Stomach (tissue), 8 donors: ENCODE measurements at regions not wholly inside any gene's neighbourhood (a gene's known extent, or its start where the extent isn't known, plus 50 kb on each side); places are given as distances from the start of the nearest gene placed in this dataset.

ENCODE experiments used
- DNase-seq, 2 donors: peaks; one replicate each; pipeline versions ENCODE4 v3.0.0 to v3.0.0-alpha.2; 2013 to 2019
- H3K27ac ChIP-seq, 5 donors: fragments of 200-600 bp in 4 of 5; sonication (generic) in 4 of 5; one replicate each; pipeline ENCODE4 v1.5.1; 2013 to 2019; ENCODE audit warnings: mild to moderate bottlenecking in 1 of 5, moderate library complexity in 1 of 5
- H3K27me3 ChIP-seq, 3 donors: fragments of 200-600 bp; sonication (generic); one replicate each; pipeline ENCODE4 v1.5.1; 2017 to 2019; ENCODE audit warnings: mixed run types in 1 of 3
- H3K36me3 ChIP-seq, 4 donors: fragments of 200-600 bp; sonication (generic); 1 replicate in 3 of 4; 2 replicates in 1 of 4; pipeline ENCODE4 v1.5.1; 2016 to 2019
- H3K4me1 ChIP-seq, 4 donors: fragments of 200-600 bp; sonication (generic); one replicate each; pipeline ENCODE4 v1.5.1; 2016 to 2019
- H3K4me3 ChIP-seq, 4 donors: fragments of 200-600 bp; sonication (generic) in 3 of 4; one replicate each; pipeline ENCODE4 v1.5.1; 2016 to 2019; ENCODE audit warnings: mild to moderate bottlenecking in 1 of 4
- H3K9me3 ChIP-seq, 4 donors: fragments of 200-600 bp; sonication (generic); one replicate each; pipeline ENCODE4 v1.5.1; 2016 to 2019
- EP300 ChIP-seq: sonication (generic); formaldehyde crosslinking; IDR thresholded peaks from one replicate; pipeline ENCODE4 v1.6.1; 2017; ENCODE audit warnings: antibody characterized with exemption
- POLR2A ChIP-seq, 4 donors: fragments of 450-650 bp; IDR thresholded peaks; one replicate each; pipeline ENCODE4 v1.6.1; 2016; ENCODE audit warnings: antibody characterized with exemption in 4 of 4, control low read depth in 2 of 4, mild to moderate bottlenecking in 1 of 4, moderate library complexity in 1 of 4
- POLR2AphosphoS5 ChIP-seq, 3 donors: sonication (generic); formaldehyde crosslinking; IDR thresholded peaks; one replicate each; pipeline ENCODE4 v1.6.1; 2016; ENCODE audit warnings: antibody characterized with exemption in 3 of 3
- WGBS, 5 donors: extraction: QIAGEN DNeasy Blood & Tissue Kit in 3 of 5; methylation state at CpG; one replicate each; pipeline versions ENCODE4 v1.1.5 to v1.1.7; 2013 to 2018; 5-methylcytosine and 5-hydroxymethylcytosine counted together
- intact Hi-C: fragments of 100-400 bp; cut with DNase I; formaldehyde crosslinking; loops from one replicate; pipeline ENCODE4 v1.15.1; 2023; ENCODE audit warnings: low total_unique reads
- TF ChIP-seq, protein P1 (sequence below), 7 experiments: fragments of 450-650 bp in 4 of 7; fragments of 200-600 bp in 3 of 7; sonication (generic) in 3 of 7; IDR thresholded peaks; one replicate each; pipeline ENCODE4 v1.5.1; 2016 to 2019; ENCODE audit warnings: antibody characterized with exemption in 7 of 7, control low read depth in 2 of 7, mild to moderate bottlenecking in 1 of 7
- donor health status: healthy with polysubstance abuse.
- donor health status: Bipolar disorder and iron deficiency.
- donor health status: healthy.

DNA sequence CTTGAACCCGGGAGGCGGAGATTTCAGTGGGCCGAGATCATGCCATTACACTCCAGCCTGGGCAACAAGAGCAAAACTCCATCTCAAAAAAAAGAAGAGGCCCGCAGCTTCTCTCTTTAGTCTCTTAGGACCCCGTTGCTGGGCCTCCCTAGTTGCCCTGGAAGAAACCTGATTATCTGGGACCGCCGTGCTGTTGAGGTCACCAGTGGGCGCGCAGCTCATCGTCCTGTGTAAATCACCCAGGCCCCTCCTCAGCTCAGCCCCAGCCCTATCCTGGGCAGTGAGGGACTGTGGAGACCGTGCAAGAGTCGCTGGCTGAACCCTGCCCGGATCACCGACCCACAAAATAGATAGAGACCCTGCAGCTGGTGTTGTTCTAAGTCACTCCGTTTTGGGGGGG lies 85.0 kb downstream of the UNCX start:
- WGBS, 5 donors, result 78 to 81% (median 79%) methylated on average over 7 to 15 of the region's 15 CpGs
- Histone ChIP-seq H3K4me3 (no peak overlapping the region), H3K36me3 (no peaks in the 10 kb centered on the region), H3K27me3 (peaks cover 3 to 69% (median 19%) of the 10 kb centered on the region in 3 donors), H3K27ac (no peak overlapping the region), H3K4me1 (peaks cover 0 to 2% (median under 1%) of the 10 kb centered on the region in 4 donors), H3K9me3 (peaks cover 0 to 3% (median 0%) of the 10 kb centered on the region in 4 donors)
- no peak for DNase-seq
- no peak for TF ChIP-seq POLR2A (IDR thresholded peaks at IDR 0.05)
- TF ChIP-seq POLR2AphosphoS5 (IDR thresholded peaks at IDR 0.05), result no peak
- TF ChIP-seq, protein P1, sequence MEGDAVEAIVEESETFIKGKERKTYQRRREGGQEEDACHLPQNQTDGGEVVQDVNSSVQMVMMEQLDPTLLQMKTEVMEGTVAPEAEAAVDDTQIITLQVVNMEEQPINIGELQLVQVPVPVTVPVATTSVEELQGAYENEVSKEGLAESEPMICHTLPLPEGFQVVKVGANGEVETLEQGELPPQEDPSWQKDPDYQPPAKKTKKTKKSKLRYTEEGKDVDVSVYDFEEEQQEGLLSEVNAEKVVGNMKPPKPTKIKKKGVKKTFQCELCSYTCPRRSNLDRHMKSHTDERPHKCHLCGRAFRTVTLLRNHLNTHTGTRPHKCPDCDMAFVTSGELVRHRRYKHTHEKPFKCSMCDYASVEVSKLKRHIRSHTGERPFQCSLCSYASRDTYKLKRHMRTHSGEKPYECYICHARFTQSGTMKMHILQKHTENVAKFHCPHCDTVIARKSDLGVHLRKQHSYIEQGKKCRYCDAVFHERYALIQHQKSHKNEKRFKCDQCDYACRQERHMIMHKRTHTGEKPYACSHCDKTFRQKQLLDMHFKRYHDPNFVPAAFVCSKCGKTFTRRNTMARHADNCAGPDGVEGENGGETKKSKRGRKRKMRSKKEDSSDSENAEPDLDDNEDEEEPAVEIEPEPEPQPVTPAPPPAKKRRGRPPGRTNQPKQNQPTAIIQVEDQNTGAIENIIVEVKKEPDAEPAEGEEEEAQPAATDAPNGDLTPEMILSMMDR (IDR thresholded peaks at IDR 0.05), result no peak
- TF ChIP-seq EP300, result no peak
- intact Hi-C loops, result no loop called here

DNA sequence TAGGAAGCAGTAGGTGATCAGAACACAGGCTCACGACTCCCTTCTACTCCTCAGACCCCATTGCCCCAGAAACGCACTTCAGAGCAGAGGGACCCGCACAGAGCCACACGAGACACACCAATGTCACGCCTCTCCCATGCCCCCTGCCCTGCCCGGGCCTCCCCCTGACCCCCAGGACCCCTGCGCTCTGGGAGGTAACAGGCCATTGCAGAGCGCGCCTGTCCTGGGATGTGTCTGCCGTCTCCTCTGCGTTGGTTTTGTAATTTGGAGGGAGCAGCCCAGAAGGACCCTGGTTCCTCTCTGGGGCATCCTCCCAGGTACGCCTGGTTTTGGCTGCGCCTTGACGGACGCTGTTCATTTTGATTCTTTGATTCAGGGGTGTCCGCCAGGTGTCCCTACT lies 85.4 kb downstream of the UNCX start:
- no peak for DNase-seq

DNA sequence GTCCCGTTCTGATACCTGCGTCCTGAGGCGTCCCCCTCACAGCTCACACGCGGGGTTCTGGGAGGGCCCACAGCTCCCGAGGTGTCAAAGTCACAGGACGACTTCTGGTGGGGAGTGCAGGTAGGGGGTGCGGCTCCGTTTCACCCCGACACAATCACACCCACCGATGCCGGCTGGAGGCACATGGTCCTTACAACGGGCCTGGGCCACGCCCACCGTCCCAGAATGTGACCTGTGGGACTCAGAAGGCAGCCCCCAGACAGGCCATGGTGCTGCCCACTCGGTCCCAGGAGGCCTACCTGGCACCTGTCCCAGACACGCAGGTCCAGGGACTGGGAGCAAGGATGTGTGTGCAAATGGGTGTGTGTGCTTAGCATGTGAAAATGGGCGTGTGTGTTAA lies 86.0 kb downstream of the UNCX start:
- H3K27ac ChIP-seq, result no peak overlapping the region
- WGBS, 5 donors, result 67 to 84% (median 72%) methylated on average over 12 to 18 of the region's 18 CpGs
- H3K36me3 ChIP-seq, result no peaks in the 10 kb centered on the region
- H3K4me3 ChIP-seq, result no peak overlapping the region
- no peaks in the 10 kb centered on the region for H3K9me3 ChIP-seq
- peaks cover 0 to 12% (median 6%) of the 10 kb centered on the region in 4 donors for H3K4me1 ChIP-seq
- DNase-seq, result no peak
- TF ChIP-seq POLR2AphosphoS5 (IDR thresholded peaks at IDR 0.05) (no peak), EP300 (no peak), POLR2A (IDR thresholded peaks at IDR 0.05) (no peak)
- TF ChIP-seq, protein P1 (IDR thresholded peaks at IDR 0.05), result no peak
- intact Hi-C loops, result no loop called here
- peaks cover 3 to 69% (median 29%) of the 10 kb centered on the region in 3 donors for H3K27me3 ChIP-seq

More for the DNA sequence above, 85.4 kb downstream of the UNCX start:
- TF ChIP-seq EP300, result no peak
- TF ChIP-seq, protein P1 (IDR thresholded peaks at IDR 0.05), result no peak
- TF ChIP-seq POLR2A (IDR thresholded peaks at IDR 0.05), result no peak
- no peak for TF ChIP-seq POLR2AphosphoS5 (IDR thresholded peaks at IDR 0.05)
- Histone ChIP-seq H3K27ac (no peak overlapping the region), H3K36me3 (no peaks in the 10 kb centered on the region), H3K27me3 (peaks cover 3 to 69% (median 23%) of the 10 kb centered on the region in 3 donors), H3K9me3 (no peaks in the 10 kb centered on the region), H3K4me3 (no peak overlapping the region), H3K4me1 (peaks cover 0 to 6% (median 3%) of the 10 kb centered on the region in 4 donors)
- intact Hi-C loops, result no loop called here
- WGBS, 5 donors, result 80 to 89% (median 87%) methylated on average over 14 to 16 of the region's 16 CpGs

DNA sequence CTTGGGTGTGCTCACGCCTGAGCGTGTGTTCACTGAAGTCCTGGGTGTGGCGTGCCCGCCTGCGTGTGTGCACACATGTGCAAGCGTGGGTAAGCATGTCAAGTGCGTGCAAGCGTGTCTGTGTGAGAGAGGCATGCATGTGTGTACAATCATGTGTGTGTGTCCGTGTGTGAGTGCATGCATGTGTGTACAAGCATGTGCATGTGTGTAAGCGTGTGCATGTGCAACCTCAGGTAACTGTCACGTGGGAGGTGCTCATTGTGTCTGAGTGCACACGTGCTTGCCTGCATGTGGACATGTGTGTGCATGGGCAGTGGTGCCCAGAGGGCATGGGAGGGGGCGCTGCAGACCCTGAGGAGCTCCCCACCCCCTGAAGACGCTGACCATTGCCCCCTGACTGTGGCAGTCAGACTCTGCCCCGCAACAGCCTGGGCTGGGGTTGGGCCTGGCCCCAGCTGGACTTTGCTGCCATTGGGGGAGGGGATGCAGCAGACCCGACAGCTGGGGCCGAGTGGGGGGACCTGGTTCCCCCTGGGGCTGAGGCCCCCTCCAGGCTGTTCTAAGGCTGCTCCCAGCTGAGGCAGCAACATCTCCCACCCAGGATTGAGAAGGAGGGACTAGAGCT lies 88.1 kb downstream of the UNCX start:
- peaks cover 0 to 12% (median 6%) of the 10 kb centered on the region in 4 donors for H3K4me1 ChIP-seq
- TF ChIP-seq POLR2A (IDR thresholded peaks at IDR 0.05) (no peak), POLR2AphosphoS5 (IDR thresholded peaks at IDR 0.05) (no peak), EP300 (no peak)
- TF ChIP-seq, protein P1 (IDR thresholded peaks at IDR 0.05), result no peak
- H3K4me3 ChIP-seq, result no peak overlapping the region
- DNase-seq, result no peak
- H3K9me3 ChIP-seq, result no peaks in the 10 kb centered on the region
- peaks cover 1 to 73% (median 42%) of the 10 kb centered on the region in 3 donors for H3K27me3 ChIP-seq
- no peaks in the 10 kb centered on the region for H3K36me3 ChIP-seq
- intact Hi-C loops, result no loop called here
- no peak overlapping the region for H3K27ac ChIP-seq
- 76 to 93% (median 77%) methylated on average over 13 to 17 of the region's 17 CpGs for WGBS, 5 donors
